H9 (cell line): ENCODE measurements at regions not wholly inside any gene's neighbourhood (a gene's known extent, or its start where the extent isn't known, plus 50 kb on each side); places are given as distances from the start of the nearest gene placed in this dataset.
"Not testable (repeated sequence)": the region's sequence is repeated elsewhere in the genome, so short reads cannot be mapped to it uniquely, and the experiment has no call there.

Experiments
- DNase-seq: peaks from one replicate; pipeline ENCODE4 v3.0.0-alpha.2; 2017
- H2AFZ ChIP-seq: one replicate; pipeline ENCODE4 v1.6.1; 2013; ENCODE audit warnings: mild to moderate bottlenecking, low read length, control low read depth, moderate library complexity
- H2AK5ac ChIP-seq: 2 replicates; pipeline ENCODE4 v1.6.1; 2013; ENCODE audit warnings: low read length, control low read depth, mixed read lengths; ENCODE audit not compliant: insufficient read length
- H2BK120ac ChIP-seq: one replicate; pipeline ENCODE4 v1.6.1; 2013; ENCODE audit warnings: low read depth, mild to moderate bottlenecking, low read length, control low read depth, inconsistent platforms; ENCODE audit not compliant: poor library complexity, severe bottlenecking
- H2BK12ac ChIP-seq: 2 replicates; pipeline ENCODE4 v1.6.1; 2013; ENCODE audit warnings: low read length, control low read depth, mixed read lengths, low read depth; ENCODE audit not compliant: insufficient read length
- H2BK15ac ChIP-seq: 2 replicates; pipeline ENCODE4 v1.6.1; 2013; ENCODE audit warnings: low read depth, low read length, control low read depth
- H2BK20ac ChIP-seq: one replicate; pipeline ENCODE4 v1.6.1; 2013; ENCODE audit warnings: low read depth, mild to moderate bottlenecking, low read length, control low read depth, inconsistent platforms; ENCODE audit not compliant: poor library complexity, severe bottlenecking
- H2BK5ac ChIP-seq: 2 replicates; pipeline ENCODE4 v1.6.1; 2013; ENCODE audit warnings: low read length, control low read depth, mixed read lengths; ENCODE audit not compliant: insufficient read length
- H3K14ac ChIP-seq: 2 replicates; pipeline ENCODE4 v1.6.1; 2013; ENCODE audit warnings: low read length, control low read depth; ENCODE audit not compliant: insufficient read depth
- H3K18ac ChIP-seq: 2 replicates; pipeline ENCODE4 v1.6.1; 2013; ENCODE audit warnings: low read depth, mild to moderate bottlenecking, mixed read lengths, low read length, control low read depth; ENCODE audit not compliant: insufficient read length
- H3K23ac ChIP-seq: 2 replicates; pipeline ENCODE4 v1.6.1; 2013; ENCODE audit warnings: low read length, control low read depth, mixed read lengths, low read depth; ENCODE audit not compliant: insufficient read length
- H3K23me2 ChIP-seq: 2 replicates; pipeline ENCODE4 v1.6.1; 2013; ENCODE audit warnings: low read depth, mild to moderate bottlenecking, mixed read lengths, low read length, control low read depth; ENCODE audit not compliant: insufficient read length, poor library complexity, severe bottlenecking
- H3K27ac ChIP-seq: 2 replicates; pipeline ENCODE4 v1.5.1; 2013; ENCODE audit warnings: low read length, control low read depth, mixed read lengths, low read depth; ENCODE audit not compliant: insufficient read length
- H3K27me3 ChIP-seq: 2 replicates; pipeline ENCODE4 v1.6.1; 2013; ENCODE audit warnings: low read length, control low read depth, inconsistent platforms; ENCODE audit not compliant: insufficient read depth
- H3K4ac ChIP-seq: 2 replicates; pipeline ENCODE4 v1.6.1; 2013; ENCODE audit warnings: low read depth, mild to moderate bottlenecking, control low read depth, inconsistent platforms, low read length, moderate library complexity
- H3K4me1 ChIP-seq: 2 replicates; pipeline ENCODE4 v1.6.1; 2013; ENCODE audit warnings: low read length, control low read depth, inconsistent platforms; ENCODE audit not compliant: insufficient read depth
- H3K4me2 ChIP-seq: 2 replicates; pipeline ENCODE4 v1.6.1; 2013; ENCODE audit warnings: low read length, control low read depth, mixed read lengths; ENCODE audit not compliant: insufficient read length, insufficient read depth
- H3K56ac ChIP-seq: 2 replicates; pipeline ENCODE4 v1.6.1; 2013; ENCODE audit warnings: low read depth, mild to moderate bottlenecking, mixed read lengths, low read length, control low read depth; ENCODE audit not compliant: insufficient read length
- H3K79me1 ChIP-seq: 2 replicates; pipeline ENCODE4 v1.6.1; 2013; ENCODE audit warnings: low read depth, mild to moderate bottlenecking, moderate library complexity, low read length, control low read depth, inconsistent platforms; ENCODE audit not compliant: insufficient read depth, poor library complexity, severe bottlenecking
- H3K79me2 ChIP-seq: 2 replicates; pipeline ENCODE4 v1.6.1; 2013; ENCODE audit warnings: low read length, control low read depth, inconsistent platforms; ENCODE audit not compliant: insufficient read depth
- H3K9ac ChIP-seq: 2 replicates; pipeline ENCODE4 v1.6.1; 2013; ENCODE audit warnings: low read length, control low read depth, mixed read lengths; ENCODE audit not compliant: insufficient read length; ENCODE audit errors: extremely low read depth
- H3K9me3 ChIP-seq: one replicate; pipeline ENCODE4 v1.6.1; 2013; ENCODE audit warnings: low read depth, low read length, inconsistent platforms; ENCODE audit not compliant: control insufficient read depth
- H3T11ph ChIP-seq: one replicate; pipeline ENCODE4 v1.6.1; 2013; ENCODE audit warnings: mild to moderate bottlenecking, low read length, control low read depth, inconsistent platforms
- H4K20me1 ChIP-seq: one replicate; pipeline ENCODE4 v1.6.1; 2013; ENCODE audit not compliant: control insufficient read depth, insufficient read length, insufficient read depth
- H4K5ac ChIP-seq: 2 replicates; pipeline ENCODE4 v1.6.1; 2013; ENCODE audit warnings: low read depth, mild to moderate bottlenecking, mixed read lengths, low read length, control low read depth; ENCODE audit not compliant: insufficient read length
- H4K8ac ChIP-seq: replicated peaks from 2 replicates; pipeline ENCODE4 v1.6.1; 2013; ENCODE audit warnings: low read length, control low read depth, mixed read lengths, low read depth; ENCODE audit not compliant: insufficient read length
- H4K91ac ChIP-seq: 2 replicates; pipeline ENCODE4 v1.6.1; 2013; ENCODE audit warnings: low read depth, mild to moderate bottlenecking, moderate library complexity, mixed read lengths, low read length, control low read depth; ENCODE audit not compliant: insufficient read length
- H3K27ac Mint-ChIP-seq, 3 experiments: 2 replicates in 2 of 3; 3 replicates in 1 of 3; pipeline ENCODE4 v1.8.0; 2020 to 2021; ENCODE audit warnings: mixed read lengths in 3 of 3, mild to moderate bottlenecking in 1 of 3, moderate library complexity in 1 of 3
- H3K27me3 Mint-ChIP-seq: 2 replicates; pipeline ENCODE4 v1.8.0; 2021; ENCODE audit warnings: low read depth, mild to moderate bottlenecking, moderate library complexity, mixed read lengths
- H3K36me3 Mint-ChIP-seq, 3 experiments: 2 replicates in 2 of 3; 3 replicates in 1 of 3; pipeline ENCODE4 v1.8.0; 2020 to 2021; ENCODE audit warnings: low read depth in 3 of 3, mixed read lengths in 3 of 3; ENCODE audit not compliant: insufficient read depth in 1 of 3
- H3K4me1 Mint-ChIP-seq, 2 experiments: 2 replicates each; pipeline ENCODE4 v1.8.0; 2020; ENCODE audit warnings: mixed read lengths in 2 of 2
- H3K4me3 Mint-ChIP-seq, 2 experiments: 2 replicates in 1 of 2; 3 replicates in 1 of 2; pipeline ENCODE4 v1.8.0; 2020 to 2021; ENCODE audit warnings: mild to moderate bottlenecking in 2 of 2, mixed read lengths in 2 of 2, moderate library complexity in 1 of 2
- H3K9me3 Mint-ChIP-seq, 2 experiments: 2 replicates in 1 of 2; 3 replicates in 1 of 2; pipeline ENCODE4 v1.8.0; 2020; ENCODE audit warnings: mild to moderate bottlenecking in 2 of 2, mixed read lengths in 2 of 2, moderate library complexity in 1 of 2
- WGBS: extraction: QIAGEN DNeasy Blood & Tissue Kit; methylation state at CpG from one replicate; pipeline ENCODE4 v1.1.7; 2013; ENCODE audit warnings: missing lambda C conversion rate, low lambda C conversion rate, mixed read lengths; ENCODE audit not compliant: insufficient read length; ENCODE audit errors: extremely low coverage; 5-methylcytosine and 5-hydroxymethylcytosine counted together

DNA sequence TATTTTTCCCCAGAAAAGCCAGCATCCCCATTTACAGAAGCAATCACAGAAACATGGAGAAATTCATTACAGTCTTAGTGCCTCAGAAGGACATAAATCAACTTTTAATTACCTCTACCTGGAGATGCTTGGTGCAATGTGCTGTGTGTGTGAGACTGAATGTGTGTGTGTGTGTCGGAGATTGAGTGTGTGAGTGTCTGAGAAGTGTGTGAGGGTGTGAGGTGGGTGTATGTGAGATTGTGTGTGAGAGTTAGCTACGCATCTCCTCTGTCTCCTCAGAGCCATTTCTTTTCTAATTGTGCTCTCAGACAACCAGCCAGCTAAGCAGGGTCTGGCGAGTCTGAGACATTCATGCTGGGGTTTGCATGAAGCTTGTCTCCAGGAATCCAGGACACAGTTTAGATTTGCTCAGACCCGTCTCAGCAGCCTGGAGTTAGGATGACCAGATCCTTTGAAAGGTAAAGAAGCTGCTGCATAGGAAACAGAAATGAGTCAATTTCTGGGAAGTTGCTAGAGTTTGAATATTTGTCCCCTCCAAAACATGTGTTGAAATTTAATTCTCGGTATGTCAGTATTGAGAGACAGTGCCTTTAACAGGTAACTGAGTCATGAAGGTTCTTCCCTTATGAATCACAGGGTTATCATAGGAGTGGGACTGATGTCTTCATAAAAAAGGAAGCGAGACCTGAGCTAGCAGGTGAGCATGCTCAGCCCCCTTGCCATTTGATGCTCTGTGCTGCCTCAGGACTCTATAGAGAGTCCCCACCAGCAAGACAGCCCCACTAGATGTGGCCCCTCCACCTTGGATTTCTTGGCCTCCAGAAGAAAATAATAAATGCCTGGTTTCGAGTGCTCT is 199.0 kb upstream of the PLGLB2 start:
- not testable (repeated sequence) for H3K27ac ChIP-seq

DNA sequence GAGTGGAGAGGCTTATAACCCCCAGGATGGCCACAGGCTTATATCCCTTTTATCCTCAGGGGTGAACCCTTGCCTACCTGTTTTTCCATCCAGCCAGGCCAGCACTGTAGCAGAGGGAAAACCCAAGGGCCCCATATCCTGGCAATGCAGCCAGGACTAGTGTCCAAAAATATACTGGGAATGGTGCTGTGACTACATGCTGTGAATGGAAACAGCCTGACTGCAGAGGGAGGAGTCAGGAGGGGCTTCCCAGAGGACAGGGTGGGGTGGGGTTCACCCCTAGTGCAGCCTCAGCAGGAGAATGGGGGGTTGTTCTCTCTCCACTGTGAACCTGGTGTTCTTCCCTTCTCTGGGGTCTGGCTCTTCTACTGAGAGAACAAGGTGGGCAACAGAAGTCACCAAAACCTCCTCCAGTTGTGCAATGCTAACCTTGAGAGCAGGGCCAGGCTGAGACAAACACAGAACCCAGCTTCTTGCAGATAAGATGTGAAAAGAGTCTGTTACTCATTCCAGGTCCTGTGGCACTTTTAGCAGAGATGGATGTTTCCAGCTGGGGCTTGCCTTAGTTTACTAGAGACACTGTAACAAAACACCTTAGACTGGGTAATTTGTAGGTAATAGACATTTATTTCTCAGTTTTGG is 198.2 kb upstream of the PLGLB2 start:
- H3K27ac Mint-ChIP-seq, H3K79me2 ChIP-seq, H4K91ac ChIP-seq, H3K4me1 ChIP-seq, H2AK5ac ChIP-seq, H2BK12ac ChIP-seq, H2BK15ac ChIP-seq, H3K4ac ChIP-seq, H3K79me1 ChIP-seq, H4K5ac ChIP-seq, H3K14ac ChIP-seq, H3K4me1 Mint-ChIP-seq, H3K9me3 Mint-ChIP-seq, H3K18ac ChIP-seq, H3K4me2 ChIP-seq, H2AFZ ChIP-seq, H3K23ac ChIP-seq, H2BK20ac ChIP-seq, H3T11ph ChIP-seq, H3K36me3 Mint-ChIP-seq, H3K9ac ChIP-seq, H3K27ac ChIP-seq, H2BK5ac ChIP-seq, H3K27me3 ChIP-seq, H3K23me2 ChIP-seq, H4K20me1 ChIP-seq, DNase-seq, H4K8ac ChIP-seq, H3K4me3 Mint-ChIP-seq, H3K9me3 ChIP-seq, H3K56ac ChIP-seq, H2BK120ac ChIP-seq, H3K27me3 Mint-ChIP-seq: not testable (repeated sequence)

More for the DNA sequence above, 199.0 kb upstream of the PLGLB2 start:
- H3K9me3 ChIP-seq, H3T11ph ChIP-seq, H3K14ac ChIP-seq, H3K27ac Mint-ChIP-seq, H3K4me3 Mint-ChIP-seq, H2AK5ac ChIP-seq, H4K5ac ChIP-seq, H3K23ac ChIP-seq, H3K9me3 Mint-ChIP-seq, H3K18ac ChIP-seq, H3K23me2 ChIP-seq, H3K27me3 Mint-ChIP-seq, H4K91ac ChIP-seq, H3K9ac ChIP-seq, H3K56ac ChIP-seq, H2BK5ac ChIP-seq, H3K4me1 ChIP-seq, H4K8ac ChIP-seq, H3K27me3 ChIP-seq, H4K20me1 ChIP-seq, H3K36me3 Mint-ChIP-seq, H3K79me1 ChIP-seq, H3K79me2 ChIP-seq, H2BK20ac ChIP-seq, H2BK120ac ChIP-seq, H3K4me1 Mint-ChIP-seq, H2BK15ac ChIP-seq, H3K4me2 ChIP-seq, H3K4ac ChIP-seq, DNase-seq, H2AFZ ChIP-seq, H2BK12ac ChIP-seq: not testable (repeated sequence)
- WGBS = no CpG with 5 or more reads among the region's 7 CpGs
